CD4-positive, alpha-beta memory T cell (primary cell): ENCODE measurements at regions not wholly inside any gene's neighbourhood (a gene's known extent, or its start where the extent isn't known, plus 50 kb on each side); places are given as distances from the start of the nearest gene placed in this dataset.

ENCODE experiments used
- CTCF ChIA-PET: fragments of 350-600 bp; sonication (Branson Sonifier 250); formaldehyde crosslinking; loops from one replicate; lab custom pipeline; 2021; ENCODE audit warnings: inconsistent platforms; ENCODE audit not compliant: partially characterized antibody; lab: Charles Lee
- POLR2A ChIA-PET: fragments of 350-600 bp; sonication (Branson Sonifier 250); formaldehyde crosslinking; loops from one replicate; lab custom pipeline; 2021; ENCODE audit not compliant: partially characterized antibody; lab: Charles Lee
- DNase-seq, 5 donors: peaks; one replicate each; pipeline versions ENCODE4 v3.0.0 to v3.0.0-alpha.2; 2020 to 2022; ENCODE audit warnings: mixed read lengths in 1 of 5
- H3K27ac ChIP-seq: one replicate; pipeline ENCODE4 v1.7.0; 2013; ENCODE audit warnings: low read depth, low read length
- H3K27me3 ChIP-seq: 2 replicates; pipeline ENCODE4 v1.7.0; 2013; ENCODE audit warnings: mild to moderate bottlenecking, low read length, moderate library complexity; ENCODE audit not compliant: insufficient read depth
- H3K36me3 ChIP-seq: 2 replicates; pipeline ENCODE4 v1.7.0; 2013; ENCODE audit warnings: mild to moderate bottlenecking, low read length, moderate library complexity; ENCODE audit not compliant: insufficient read depth
- H3K4me1 ChIP-seq: 2 replicates; pipeline ENCODE4 v1.7.0; 2013; ENCODE audit warnings: mild to moderate bottlenecking, low read length, moderate library complexity; ENCODE audit not compliant: insufficient read depth
- H3K4me3 ChIP-seq, 2 donors: one replicate each; pipeline ENCODE4 v1.7.0; 2013; ENCODE audit warnings: low read length in 2 of 2, mild to moderate bottlenecking in 1 of 2
- H3K9me3 ChIP-seq, 2 donors: one replicate each; pipeline ENCODE4 v1.7.0; 2013; ENCODE audit warnings: low read length in 2 of 2, control low read depth in 1 of 2; ENCODE audit not compliant: control insufficient read depth in 1 of 2
- H3K27ac Mint-ChIP-seq, 7 donors: one replicate each; pipeline ENCODE4 v1.8.0; 2020 to 2021; ENCODE audit warnings: mixed read lengths in 7 of 7, mild to moderate bottlenecking in 6 of 7, inconsistent platforms in 3 of 7, moderate library complexity in 3 of 7
- H3K27me3 Mint-ChIP-seq, 2 donors: one replicate each; pipeline ENCODE4 v1.8.0; 2020 to 2021; ENCODE audit warnings: mixed read lengths in 2 of 2
- H3K36me3 Mint-ChIP-seq, 2 donors: one replicate each; pipeline ENCODE4 v1.8.0; 2020 to 2021; ENCODE audit warnings: mixed read lengths in 2 of 2, inconsistent platforms in 1 of 2, mild to moderate bottlenecking in 1 of 2
- H3K4me1 Mint-ChIP-seq, 4 donors: one replicate each; pipeline ENCODE4 v1.8.0; 2020 to 2021; ENCODE audit warnings: mixed read lengths in 4 of 4, mild to moderate bottlenecking in 1 of 4
- H3K4me3 Mint-ChIP-seq, 8 donors: one replicate each; pipeline ENCODE4 v1.8.0; 2020 to 2021; ENCODE audit warnings: mixed read lengths in 8 of 8, mild to moderate bottlenecking in 7 of 8, moderate library complexity in 6 of 8, inconsistent platforms in 3 of 8
- H3K9me3 Mint-ChIP-seq, 8 donors: one replicate each; pipeline ENCODE4 v1.8.0; 2020 to 2021; ENCODE audit warnings: mixed read lengths in 8 of 8, mild to moderate bottlenecking in 5 of 8, inconsistent platforms in 3 of 8, moderate library complexity in 1 of 8
- intact Hi-C: fragments of 100-400 bp; cut with micrococcal nuclease; formaldehyde crosslinking; loops from one replicate; pipeline ENCODE4 v1.15.1; 2023

DNA sequence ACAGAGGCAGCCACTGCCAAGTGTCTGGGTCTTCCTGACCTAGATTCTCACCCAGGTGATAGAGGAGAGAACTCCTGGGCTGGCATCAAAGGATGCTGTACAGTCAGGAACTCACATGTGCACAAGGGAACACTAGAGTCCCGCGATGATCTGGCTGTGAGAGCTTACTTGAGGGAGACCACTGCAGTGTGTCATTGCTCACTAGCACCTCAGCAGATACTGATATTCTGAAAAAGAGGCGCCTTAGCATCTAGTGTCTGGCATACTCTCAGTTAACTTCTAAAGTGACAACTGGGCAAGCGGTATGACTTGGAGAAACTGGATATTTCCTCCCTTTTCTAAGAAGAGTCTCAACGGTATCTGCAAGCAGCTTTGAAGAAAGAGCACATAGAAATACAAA, 189.9 kb downstream of the CMPK2 start:
- no peaks in the 10 kb centered on the region for H3K4me1 Mint-ChIP-seq
- ChIA-PET POLR2A (no interaction called here), CTCF (no interaction called here)
- intact Hi-C loops: no loop called here
- no peak overlapping the region for H3K4me3 Mint-ChIP-seq
- no peak overlapping the region for H3K27ac Mint-ChIP-seq
- H3K27me3 Mint-ChIP-seq: peaks cover 4 to 6% of the 10 kb centered on the region in 2 donors
- H3K36me3 Mint-ChIP-seq: no peaks in the 10 kb centered on the region
- no peak overlapping the region for H3K27ac ChIP-seq
- no peaks in the 10 kb centered on the region for H3K27me3 ChIP-seq
- H3K9me3 Mint-ChIP-seq: peaks cover 0 to 1% (median 0%) of the 10 kb centered on the region in 8 donors
- no peak for DNase-seq
- no peak overlapping the region for H3K4me3 ChIP-seq
- no peaks in the 10 kb centered on the region for H3K4me1 ChIP-seq
- no peaks in the 10 kb centered on the region for H3K36me3 ChIP-seq
- no peaks in the 10 kb centered on the region for H3K9me3 ChIP-seq

- no peaks in the 10 kb centered on the region for H3K4me1 ChIP-seq
- Mint-ChIP-seq H3K4me3 (no peak overlapping the region), H3K27ac (no peak overlapping the region), H3K36me3 (no peaks in the 10 kb centered on the region), H3K4me1 (no peaks in the 10 kb centered on the region), H3K9me3 (peaks cover 0 to 1% (median 0%) of the 10 kb centered on the region in 8 donors), H3K27me3 (peaks cover 4 to 6% of the 10 kb centered on the region in 2 donors)
- DNase-seq: no peak
- no peaks in the 10 kb centered on the region for H3K27me3 ChIP-seq
- POLR2A ChIA-PET: no interaction called here
- intact Hi-C loops: no loop called here
- H3K27ac ChIP-seq: no peak overlapping the region
- no peaks in the 10 kb centered on the region for H3K9me3 ChIP-seq
- no peaks in the 10 kb centered on the region for H3K36me3 ChIP-seq
- CTCF ChIA-PET: no interaction called here
- no peak overlapping the region for H3K4me3 ChIP-seq
These were observed 189.5 kb downstream of the CMPK2 start for GRCh38 chr2:6676241-6676640.

DNA sequence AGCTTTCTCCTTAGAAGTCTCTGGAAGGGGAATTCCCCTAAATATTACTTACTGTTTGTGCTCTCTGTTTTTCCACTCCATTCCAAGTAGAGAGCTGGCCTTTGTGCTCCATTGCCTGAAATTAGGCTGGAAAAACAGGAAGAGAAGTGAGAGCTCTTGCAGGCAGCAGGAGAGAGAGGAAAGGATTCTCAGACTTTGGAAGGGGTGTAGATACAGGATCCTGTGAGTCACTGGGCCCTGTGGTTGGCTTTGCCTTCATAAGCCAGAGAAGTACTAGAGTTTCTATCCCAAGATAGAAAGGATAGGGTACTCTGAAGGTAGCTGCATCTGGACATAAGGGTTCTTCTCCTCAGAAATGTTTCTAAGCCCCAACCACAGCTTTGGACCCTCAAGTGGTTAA, 188.9 kb downstream of the CMPK2 start:
- Mint-ChIP-seq H3K27me3 (peaks cover 7 to 10% of the 10 kb centered on the region in 2 donors), H3K4me3 (no peak overlapping the region), H3K4me1 (no peaks in the 10 kb centered on the region), H3K27ac (no peak overlapping the region), H3K9me3 (peaks cover 0 to 1% (median 0%) of the 10 kb centered on the region in 8 donors), H3K36me3 (no peaks in the 10 kb centered on the region)
- CTCF ChIA-PET: no interaction called here
- Histone ChIP-seq H3K36me3 (no peaks in the 10 kb centered on the region), H3K27ac (no peak overlapping the region), H3K27me3 (no peaks in the 10 kb centered on the region), H3K4me1 (no peaks in the 10 kb centered on the region), H3K4me3 (no peak overlapping the region), H3K9me3 (no peaks in the 10 kb centered on the region)
- no peak for DNase-seq
- POLR2A ChIA-PET: no interaction called here
- intact Hi-C loops: no loop called here

GRCh38 chr2:6679471-6679870, 186.2 kb downstream of the CMPK2 start:
- Histone ChIP-seq H3K4me3 (no peak overlapping the region), H3K27me3 (no peaks in the 10 kb centered on the region), H3K9me3 (no peaks in the 10 kb centered on the region), H3K27ac (no peak overlapping the region), H3K36me3 (no peaks in the 10 kb centered on the region), H3K4me1 (no peaks in the 10 kb centered on the region)
- H3K9me3 Mint-ChIP-seq: peaks cover 0 to 1% (median 0%) of the 10 kb centered on the region in 8 donors
- no peak for DNase-seq
- H3K27me3 Mint-ChIP-seq: peaks cover 8 to 14% of the 10 kb centered on the region in 2 donors
- H3K36me3 Mint-ChIP-seq: no peaks in the 10 kb centered on the region
- no peak overlapping the region for H3K4me3 Mint-ChIP-seq
- CTCF ChIA-PET: no interaction called here
- H3K4me1 Mint-ChIP-seq: no peaks in the 10 kb centered on the region
- intact Hi-C loops: no loop called here
- H3K27ac Mint-ChIP-seq: no peak overlapping the region
- POLR2A ChIA-PET: no interaction called here

- Histone ChIP-seq H3K4me3 (no peak overlapping the region), H3K36me3 (no peaks in the 10 kb centered on the region), H3K27me3 (no peaks in the 10 kb centered on the region), H3K4me1 (no peaks in the 10 kb centered on the region), H3K9me3 (no peaks in the 10 kb centered on the region), H3K27ac (no peak overlapping the region)
- intact Hi-C loops: no loop called here
- POLR2A ChIA-PET: no interaction called here
- no peak for DNase-seq
- CTCF ChIA-PET: no interaction called here
- Mint-ChIP-seq H3K27ac (no peak overlapping the region), H3K36me3 (no peaks in the 10 kb centered on the region), H3K27me3 (peaks cover 5 to 12% of the 10 kb centered on the region in 2 donors), H3K4me1 (no peaks in the 10 kb centered on the region), H3K9me3 (peaks cover 0 to 7% (median 0%) of the 10 kb centered on the region in 8 donors), H3K4me3 (no peak overlapping the region)
These were observed 182.2 kb downstream of the CMPK2 start for GRCh38 chr2:6683516-6683915.

DNA sequence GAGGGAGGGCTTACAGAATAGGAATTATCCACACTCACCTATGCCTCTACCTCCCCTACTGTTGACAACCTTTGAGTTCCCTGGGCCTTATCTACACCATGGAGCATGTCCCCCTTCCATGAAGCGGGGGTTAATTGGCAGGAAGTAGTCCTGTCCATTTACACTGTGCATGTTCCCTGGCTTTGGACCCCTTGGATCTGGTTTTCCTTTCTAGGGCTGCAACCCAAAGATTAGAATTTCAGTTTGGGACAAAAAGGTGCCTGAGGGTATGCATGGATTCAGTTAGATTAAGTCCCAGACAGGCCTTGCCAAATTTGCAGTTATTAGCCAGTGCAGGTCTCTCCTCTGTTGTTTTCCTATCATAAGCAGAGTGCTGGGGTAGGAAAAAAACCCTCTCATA, 180.3 kb downstream of the CMPK2 start:
- Histone ChIP-seq H3K27me3 (no peaks in the 10 kb centered on the region), H3K36me3 (no peaks in the 10 kb centered on the region), H3K4me1 (no peaks in the 10 kb centered on the region), H3K27ac (no peak overlapping the region), H3K4me3 (no peak overlapping the region), H3K9me3 (no peaks in the 10 kb centered on the region)
- CTCF ChIA-PET: no interaction called here
- intact Hi-C loops: no loop called here
- Mint-ChIP-seq H3K27ac (no peak overlapping the region), H3K36me3 (no peaks in the 10 kb centered on the region), H3K9me3 (peaks cover 0 to 7% (median 0%) of the 10 kb centered on the region in 8 donors), H3K4me1 (no peaks in the 10 kb centered on the region), H3K4me3 (no peak overlapping the region), H3K27me3 (peaks cover 7 to 9% of the 10 kb centered on the region in 2 donors)
- POLR2A ChIA-PET: no interaction called here
- DNase-seq: no peak

GRCh38 chr2:6692056-6692455, 173.7 kb downstream of the CMPK2 start:
- peaks cover 2% of the 10 kb centered on the region in 2 donors for H3K27me3 Mint-ChIP-seq
- Histone ChIP-seq H3K4me1 (no peaks in the 10 kb centered on the region), H3K4me3 (no peak overlapping the region), H3K27ac (no peak overlapping the region), H3K9me3 (no peaks in the 10 kb centered on the region), H3K36me3 (no peaks in the 10 kb centered on the region), H3K27me3 (no peaks in the 10 kb centered on the region)
- DNase-seq: no peak
- H3K4me3 Mint-ChIP-seq: no peak overlapping the region
- no peaks in the 10 kb centered on the region for H3K4me1 Mint-ChIP-seq
- ChIA-PET POLR2A (no interaction called here), CTCF (no interaction called here)
- no peaks in the 10 kb centered on the region for H3K36me3 Mint-ChIP-seq
- intact Hi-C loops: no loop called here
- H3K9me3 Mint-ChIP-seq: no peaks in the 10 kb centered on the region
- no peak overlapping the region for H3K27ac Mint-ChIP-seq

GRCh38 chr2:6692819-6693218, 172.9 kb downstream of the CMPK2 start:
- ChIA-PET CTCF (no interaction called here), POLR2A (no interaction called here)
- Mint-ChIP-seq H3K9me3 (no peaks in the 10 kb centered on the region), H3K27ac (no peak overlapping the region), H3K27me3 (peaks cover 2% of the 10 kb centered on the region in 2 donors), H3K4me1 (no peaks in the 10 kb centered on the region), H3K4me3 (no peak overlapping the region), H3K36me3 (no peaks in the 10 kb centered on the region)
- no peak for DNase-seq
- Histone ChIP-seq H3K4me1 (no peaks in the 10 kb centered on the region), H3K9me3 (no peaks in the 10 kb centered on the region), H3K27me3 (no peaks in the 10 kb centered on the region), H3K4me3 (no peak overlapping the region), H3K36me3 (no peaks in the 10 kb centered on the region), H3K27ac (no peak overlapping the region)
- intact Hi-C loops: no loop called here
